BLaER1 treated with 17β-estradiol and CSF1 and Interleukin-3, amounts not matched to agents 10 nM and 100 nM (cell line): ENCODE measurements at regions not wholly inside any gene's neighbourhood (a gene's known extent, or its start where the extent isn't known, plus 50 kb on each side); places are given as distances from the start of the nearest gene placed in this dataset.

Experiments
- H3K27ac ChIP-seq, 11 experiments: shearing (Covaris generic); formaldehyde crosslinking; 2 replicates each; pipeline ENCODE4 v1.8.1; 2022
- H3K27me3 ChIP-seq, 11 experiments: shearing (Covaris generic); formaldehyde crosslinking; 2 replicates each; pipeline ENCODE4 v1.8.1; 2022
- H3K36me3 ChIP-seq, 11 experiments: shearing (Covaris generic); formaldehyde crosslinking; 2 replicates each; pipeline ENCODE4 v1.8.1; 2022
- H3K4me1 ChIP-seq, 10 experiments: shearing (Covaris generic); formaldehyde crosslinking; 2 replicates each; pipeline ENCODE4 v1.8.1; 2022
- H3K4me2 ChIP-seq, 11 experiments: shearing (Covaris generic); formaldehyde crosslinking; 2 replicates each; pipeline ENCODE4 v1.8.1; 2022
- H3K4me3 ChIP-seq, 10 experiments: shearing (Covaris generic); formaldehyde crosslinking; 2 replicates each; pipeline ENCODE4 v1.8.1; 2022
- H3K9ac ChIP-seq, 11 experiments: shearing (Covaris generic); formaldehyde crosslinking; 2 replicates each; pipeline ENCODE4 v1.8.1; 2022
- H3K9me3 ChIP-seq, 11 experiments: shearing (Covaris generic); formaldehyde crosslinking; replicated peaks in 1 of 11; 2 replicates each; pipeline ENCODE4 v1.8.1; 2022
- H4K20me1 ChIP-seq, 11 experiments: shearing (Covaris generic); formaldehyde crosslinking; 2 replicates each; pipeline ENCODE4 v1.8.1; 2022
- Cebpa-rat ChIP-seq, 11 experiments: shearing (Covaris generic); IDR thresholded peaks; 2 replicates each; pipeline ENCODE4 v1.8.1; 2022

GRCh38 chr1:5497503-5497902 is 494.7 kb downstream of the NPHP4 start:
- Histone ChIP-seq H3K9me3 (no peaks in the 10 kb centered on the region), H3K27me3 (no peaks in the 10 kb centered on the region), H3K9ac (no peak overlapping the region), H3K4me2 (no peak overlapping the region), H3K36me3 (no peaks in the 10 kb centered on the region), H3K4me3 (no peak overlapping the region), H4K20me1 (no peaks in the 10 kb centered on the region; a peak in 1 of 22 replicates), H3K4me1 (peaks cover 0 to 13% (median 0%) of the 10 kb centered on the region in 10 experiments; a peak in 5 of 20 replicates), H3K27ac (no peak overlapping the region)
- no peak for TF ChIP-seq Cebpa-rat (IDR thresholded peaks at IDR 0.05)

DNA sequence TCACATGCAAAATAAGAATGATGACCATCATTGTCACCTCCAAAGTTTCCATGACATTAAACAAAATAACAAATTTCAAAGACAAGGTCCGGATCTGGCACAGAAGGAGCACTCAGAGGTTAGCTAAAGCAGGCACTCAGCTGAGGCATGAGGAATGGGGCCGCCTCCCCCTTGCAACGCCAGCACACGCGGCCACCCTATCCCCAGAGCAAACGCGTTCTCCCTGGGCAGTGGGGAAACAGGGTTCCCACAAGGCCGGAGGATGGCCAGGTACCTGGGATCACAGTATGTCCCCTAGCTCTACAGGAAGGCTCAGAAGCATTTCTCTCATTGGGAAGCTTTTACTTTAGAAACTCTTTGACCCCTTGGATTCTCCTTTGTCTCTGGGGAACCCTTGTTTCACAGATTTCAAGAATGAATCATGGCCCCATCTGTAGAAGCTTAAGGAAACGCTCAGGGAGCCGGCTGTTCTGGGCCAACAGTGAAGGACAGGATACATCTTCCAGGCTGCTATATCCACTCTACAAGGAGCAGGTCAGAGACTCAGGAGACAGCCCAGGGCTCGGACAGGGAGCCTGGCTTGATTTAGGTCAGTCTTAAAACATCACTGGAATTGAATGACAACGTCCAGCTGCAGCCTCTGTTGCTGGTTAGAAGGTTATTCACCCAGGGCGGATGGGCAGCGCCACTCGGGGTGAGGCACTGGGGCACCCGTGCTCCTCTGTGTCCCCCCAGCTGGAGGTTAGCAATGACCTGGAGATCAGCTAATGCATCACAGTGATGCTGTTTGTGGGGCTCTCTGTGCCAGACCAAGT is 496.4 kb downstream of the NPHP4 start:
- Histone ChIP-seq H3K36me3 (no peaks in the 10 kb centered on the region), H3K27ac (no peak overlapping the region), H3K27me3 (no peaks in the 10 kb centered on the region), H3K9me3 (no peaks in the 10 kb centered on the region), H3K9ac (no peak overlapping the region), H3K4me3 (no peak overlapping the region), H3K4me2 (no peak overlapping the region), H3K4me1 (peaks cover 0 to 12% (median 0%) of the 10 kb centered on the region in 10 experiments; a peak in 4 of 20 replicates), H4K20me1 (no peaks in the 10 kb centered on the region; a peak in 1 of 22 replicates)
- no peak for TF ChIP-seq Cebpa-rat (IDR thresholded peaks at IDR 0.05)

- Histone ChIP-seq H3K27me3 (no peaks in the 10 kb centered on the region), H3K9me3 (no peaks in the 10 kb centered on the region), H3K27ac (no peak overlapping the region), H3K4me1 (peaks cover 0 to 12% (median 0%) of the 10 kb centered on the region in 10 experiments; a peak in 4 of 20 replicates), H3K4me3 (no peak overlapping the region), H3K9ac (no peak overlapping the region), H3K36me3 (no peaks in the 10 kb centered on the region), H4K20me1 (no peaks in the 10 kb centered on the region; a peak in 1 of 22 replicates), H3K4me2 (no peak overlapping the region)
- no peak for TF ChIP-seq Cebpa-rat (IDR thresholded peaks at IDR 0.05)
These were observed 497.7 kb downstream of the NPHP4 start for GRCh38 chr1:5494518-5494917.

- no peak overlapping the region for H3K4me2 ChIP-seq
- H3K27ac ChIP-seq, result no peak overlapping the region
- H3K9ac ChIP-seq, result no peak overlapping the region
- no peak overlapping the region for H3K4me3 ChIP-seq
- no peaks in the 10 kb centered on the region for H3K9me3 ChIP-seq
- H3K4me1 ChIP-seq, result peaks cover 0 to 12% (median 0%) of the 10 kb centered on the region in 10 experiments; a peak in 4 of 20 replicates
- TF ChIP-seq Cebpa-rat (IDR thresholded peaks at IDR 0.05), result no peak
- H3K36me3 ChIP-seq, result no peaks in the 10 kb centered on the region
- no peaks in the 10 kb centered on the region; a peak in 1 of 22 replicates for H4K20me1 ChIP-seq
- H3K27me3 ChIP-seq, result no peaks in the 10 kb centered on the region
These were observed 498.3 kb downstream of the NPHP4 start for GRCh38 chr1:5493851-5494311.

DNA sequence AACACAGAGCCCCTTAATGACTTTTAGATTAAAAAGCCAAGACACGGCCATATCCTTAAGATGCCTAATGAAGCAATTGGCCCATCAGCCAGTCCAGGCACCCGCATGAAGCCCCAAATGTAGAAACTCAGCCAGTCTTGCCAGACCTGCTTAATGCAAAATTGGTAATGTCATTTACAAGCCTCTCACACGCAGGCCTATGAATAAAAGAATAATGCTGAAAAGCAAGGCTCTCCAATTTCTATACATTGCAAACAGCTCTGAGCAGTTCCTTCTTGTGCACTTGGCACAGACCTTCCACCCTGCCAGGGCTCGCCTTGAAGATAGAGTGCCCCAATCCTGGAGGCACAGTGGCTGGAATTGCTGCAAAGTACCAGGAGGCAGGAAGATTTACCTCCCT is 498.9 kb downstream of the NPHP4 start:
- Histone ChIP-seq H3K36me3 (no peaks in the 10 kb centered on the region), H3K4me1 (peaks cover 0 to 9% (median 0%) of the 10 kb centered on the region in 10 experiments; a peak in 4 of 20 replicates), H3K9ac (no peak overlapping the region), H3K4me3 (no peak overlapping the region), H3K27ac (no peak overlapping the region), H4K20me1 (no peaks in the 10 kb centered on the region; a peak in 1 of 22 replicates), H3K4me2 (no peak overlapping the region), H3K9me3 (no peaks in the 10 kb centered on the region), H3K27me3 (no peaks in the 10 kb centered on the region)
- TF ChIP-seq Cebpa-rat (IDR thresholded peaks at IDR 0.05), result no peak

- H3K36me3 ChIP-seq, result no peaks in the 10 kb centered on the region
- H3K4me1 ChIP-seq, result peaks cover 0 to 5% (median 0%) of the 10 kb centered on the region in 10 experiments; a peak in 3 of 20 replicates
- no peak overlapping the region for H3K4me2 ChIP-seq
- H4K20me1 ChIP-seq, result no peaks in the 10 kb centered on the region; a peak in 1 of 22 replicates
- H3K27ac ChIP-seq, result no peak overlapping the region
- no peaks in the 10 kb centered on the region for H3K27me3 ChIP-seq
- no peak overlapping the region for H3K9ac ChIP-seq
- H3K4me3 ChIP-seq, result no peak overlapping the region
- H3K9me3 ChIP-seq, result no peaks in the 10 kb centered on the region
- TF ChIP-seq Cebpa-rat (IDR thresholded peaks at IDR 0.05), result no peak
These were observed 499.4 kb downstream of the NPHP4 start for GRCh38 chr1:5492846-5493245.

GRCh38 chr1:5491207-5491904 is 500.9 kb downstream of the NPHP4 start:
- H3K4me3 ChIP-seq, result no peak overlapping the region
- H3K9ac ChIP-seq, result no peak overlapping the region
- H3K4me1 ChIP-seq, result no peaks in the 10 kb centered on the region
- no peaks in the 10 kb centered on the region for H3K9me3 ChIP-seq
- H3K36me3 ChIP-seq, result no peaks in the 10 kb centered on the region
- no peaks in the 10 kb centered on the region; a peak in 1 of 22 replicates for H4K20me1 ChIP-seq
- no peak for TF ChIP-seq Cebpa-rat (IDR thresholded peaks at IDR 0.05)
- no peaks in the 10 kb centered on the region for H3K27me3 ChIP-seq
- no peak overlapping the region for H3K4me2 ChIP-seq
- no peak overlapping the region for H3K27ac ChIP-seq

DNA sequence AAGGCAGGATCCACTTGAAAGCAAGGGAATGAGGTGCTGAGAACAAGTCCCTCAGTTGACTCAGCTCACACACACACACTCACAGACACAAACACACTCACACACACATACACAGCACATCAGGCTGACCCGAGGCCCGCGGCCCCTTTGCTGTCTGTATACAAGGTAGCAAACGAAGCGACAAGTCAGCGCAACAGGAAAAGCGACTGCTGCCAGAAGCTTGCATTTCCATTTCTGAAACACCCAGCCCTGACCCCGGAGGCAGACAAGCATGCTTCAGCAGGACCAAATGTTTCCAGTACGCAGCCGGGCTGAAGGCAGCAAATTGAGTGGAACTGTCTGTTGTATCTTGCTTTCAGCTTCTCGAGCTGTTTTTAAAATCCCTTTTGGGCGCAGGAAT is 501.6 kb downstream of the NPHP4 start:
- no peaks in the 10 kb centered on the region for H3K36me3 ChIP-seq
- no peak overlapping the region for H3K4me3 ChIP-seq
- no peak overlapping the region for H3K9ac ChIP-seq
- H3K27me3 ChIP-seq, result no peaks in the 10 kb centered on the region
- no peak overlapping the region for H3K27ac ChIP-seq
- no peaks in the 10 kb centered on the region for H3K9me3 ChIP-seq
- H3K4me1 ChIP-seq, result no peaks in the 10 kb centered on the region
- no peak for TF ChIP-seq Cebpa-rat (IDR thresholded peaks at IDR 0.05)
- no peak overlapping the region for H3K4me2 ChIP-seq
- H4K20me1 ChIP-seq, result no peaks in the 10 kb centered on the region; a peak in 1 of 22 replicates

- no peaks in the 10 kb centered on the region for H3K36me3 ChIP-seq
- no peak overlapping the region for H3K9ac ChIP-seq
- H3K9me3 ChIP-seq, result no peaks in the 10 kb centered on the region
- no peaks in the 10 kb centered on the region for H3K27me3 ChIP-seq
- H3K27ac ChIP-seq, result no peak overlapping the region
- H3K4me2 ChIP-seq, result no peak overlapping the region
- no peaks in the 10 kb centered on the region for H3K4me1 ChIP-seq
- no peak overlapping the region for H3K4me3 ChIP-seq
- no peak for TF ChIP-seq Cebpa-rat (IDR thresholded peaks at IDR 0.05)
- H4K20me1 ChIP-seq, result no peaks in the 10 kb centered on the region; a peak in 2 of 22 replicates
These were observed 503.8 kb downstream of the NPHP4 start for GRCh38 chr1:5488448-5488847.
